ENCODE measurements at regions not wholly inside any gene's neighbourhood (a gene's known extent, or its start where the extent isn't known, plus 50 kb on each side); places are given as distances from the start of the nearest gene placed in this dataset.

GRCh38 chr3:105987809-105988208, 119.0 kb upstream of the CBLB start:
- WGBS, 2 experiments (ENCODE audit: insufficient coverage in 1 of 2, insufficient read length in 1 of 2): 90 to 94% methylated on average over 2 of the region's 2 CpGs
- TF ChIP-seq, protein P1, sequence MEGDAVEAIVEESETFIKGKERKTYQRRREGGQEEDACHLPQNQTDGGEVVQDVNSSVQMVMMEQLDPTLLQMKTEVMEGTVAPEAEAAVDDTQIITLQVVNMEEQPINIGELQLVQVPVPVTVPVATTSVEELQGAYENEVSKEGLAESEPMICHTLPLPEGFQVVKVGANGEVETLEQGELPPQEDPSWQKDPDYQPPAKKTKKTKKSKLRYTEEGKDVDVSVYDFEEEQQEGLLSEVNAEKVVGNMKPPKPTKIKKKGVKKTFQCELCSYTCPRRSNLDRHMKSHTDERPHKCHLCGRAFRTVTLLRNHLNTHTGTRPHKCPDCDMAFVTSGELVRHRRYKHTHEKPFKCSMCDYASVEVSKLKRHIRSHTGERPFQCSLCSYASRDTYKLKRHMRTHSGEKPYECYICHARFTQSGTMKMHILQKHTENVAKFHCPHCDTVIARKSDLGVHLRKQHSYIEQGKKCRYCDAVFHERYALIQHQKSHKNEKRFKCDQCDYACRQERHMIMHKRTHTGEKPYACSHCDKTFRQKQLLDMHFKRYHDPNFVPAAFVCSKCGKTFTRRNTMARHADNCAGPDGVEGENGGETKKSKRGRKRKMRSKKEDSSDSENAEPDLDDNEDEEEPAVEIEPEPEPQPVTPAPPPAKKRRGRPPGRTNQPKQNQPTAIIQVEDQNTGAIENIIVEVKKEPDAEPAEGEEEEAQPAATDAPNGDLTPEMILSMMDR (conservative IDR thresholded peaks at IDR 0.05): no peak

GRCh38 chr3:105988540-105989212, 119.9 kb upstream of the CBLB start:
- WGBS, 2 experiments (ENCODE audit: insufficient coverage in 1 of 2, insufficient read length in 1 of 2): 88 to 93% methylated on average over 2 of the region's 3 CpGs
- Histone ChIP-seq H3K27me3 (ENCODE audit: control insufficient read depth, insufficient read depth, low read length, poor library complexity, severe bottlenecking) (no peaks in the 10 kb centered on the region), H3K27ac (ENCODE audit: low read depth, low read length) (no peak overlapping the region), H3K4me1 (ENCODE audit: control insufficient read depth, insufficient read depth, low read length) (no peaks in the 10 kb centered on the region), H3K9ac (ENCODE audit: extremely low read depth, low read length, poor library complexity, severe bottlenecking) (no peak overlapping the region), H3K4me3 (ENCODE audit: low read length) (no peak overlapping the region), H3K36me3 (ENCODE audit: control insufficient read depth, insufficient read depth, low read length) (no peaks in the 10 kb centered on the region), H3K9me3 (ENCODE audit: control insufficient read depth, low read length) (peaks cover 13% of the 10 kb centered on the region)
- no peaks in the 10 kb centered on the region for H3K36me3 Mint-ChIP-seq (ENCODE audit: low read depth)
- DNase-seq: no peak
- no peaks in the 10 kb centered on the region for H3K27me3 Mint-ChIP-seq (ENCODE audit: insufficient read depth)
- TF ChIP-seq, protein P1 (conservative IDR thresholded peaks at IDR 0.05): no peak
- no peak overlapping the region for H3K4me3 Mint-ChIP-seq
- H3K27ac Mint-ChIP-seq: no peak overlapping the region
- peaks cover 11% of the 10 kb centered on the region for H3K9me3 Mint-ChIP-seq
- peaks cover 3% of the 10 kb centered on the region for H3K4me1 Mint-ChIP-seq

More at GRCh38 chr3:105987809-105988208, 119.0 kb upstream of the CBLB start:
- no peaks in the 10 kb centered on the region for H3K27me3 Mint-ChIP-seq (ENCODE audit: insufficient read depth)
- H3K4me3 Mint-ChIP-seq: no peak overlapping the region
- Histone ChIP-seq H3K4me3 (ENCODE audit: low read length) (no peak overlapping the region), H3K27me3 (ENCODE audit: control insufficient read depth, insufficient read depth, low read length, poor library complexity, severe bottlenecking) (no peaks in the 10 kb centered on the region), H3K9ac (ENCODE audit: extremely low read depth, low read length, poor library complexity, severe bottlenecking) (no peak overlapping the region), H3K9me3 (ENCODE audit: control insufficient read depth, low read length) (peaks cover 12% of the 10 kb centered on the region), H3K27ac (ENCODE audit: low read depth, low read length) (no peak overlapping the region), H3K4me1 (ENCODE audit: control insufficient read depth, insufficient read depth, low read length) (no peaks in the 10 kb centered on the region), H3K36me3 (ENCODE audit: control insufficient read depth, insufficient read depth, low read length) (no peaks in the 10 kb centered on the region)
- H3K4me1 Mint-ChIP-seq: peaks cover 3% of the 10 kb centered on the region
- H3K27ac Mint-ChIP-seq: no peak overlapping the region
- no peaks in the 10 kb centered on the region for H3K36me3 Mint-ChIP-seq (ENCODE audit: low read depth)
- peaks cover 17% of the 10 kb centered on the region for H3K9me3 Mint-ChIP-seq
- no peak for DNase-seq

DNA sequence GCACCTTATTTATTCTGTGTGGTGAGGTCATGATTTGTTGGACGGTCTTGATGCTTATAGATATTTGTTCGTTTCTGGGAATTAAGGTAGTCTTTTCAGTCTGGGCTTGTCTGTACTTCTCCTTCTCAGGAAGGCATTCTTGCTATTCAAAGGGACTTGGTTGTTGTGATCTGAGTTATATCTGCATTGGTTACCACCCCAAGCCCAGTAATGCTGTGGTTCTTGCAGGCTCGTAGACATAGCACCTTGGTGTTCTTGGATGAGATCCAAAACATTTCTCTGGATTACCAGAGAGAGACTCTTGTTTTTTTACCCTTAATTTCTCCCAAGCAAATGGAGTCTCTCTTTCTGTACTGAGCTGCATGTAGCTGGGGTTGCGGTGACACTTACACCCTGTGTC, 128.0 kb upstream of the CBLB start:
- Mint-ChIP-seq H3K9me3 (peaks cover 18% of the 10 kb centered on the region), H3K4me3 (no peak overlapping the region), H3K36me3 (ENCODE audit: low read depth) (no peaks in the 10 kb centered on the region), H3K27ac (no peak overlapping the region), H3K27me3 (ENCODE audit: insufficient read depth) (no peaks in the 10 kb centered on the region), H3K4me1 (peaks cover 8% of the 10 kb centered on the region)
- Histone ChIP-seq H3K4me1 (ENCODE audit: control insufficient read depth, insufficient read depth, low read length) (no peaks in the 10 kb centered on the region), H3K36me3 (ENCODE audit: control insufficient read depth, insufficient read depth, low read length) (no peaks in the 10 kb centered on the region), H3K27me3 (ENCODE audit: control insufficient read depth, insufficient read depth, low read length, poor library complexity, severe bottlenecking) (no peaks in the 10 kb centered on the region), H3K4me3 (ENCODE audit: low read length) (no peak overlapping the region), H3K9ac (ENCODE audit: extremely low read depth, low read length, poor library complexity, severe bottlenecking) (no peak overlapping the region), H3K27ac (ENCODE audit: low read depth, low read length) (no peak overlapping the region), H3K9me3 (ENCODE audit: control insufficient read depth, low read length) (peaks cover 34% of the 10 kb centered on the region)
- TF ChIP-seq, protein P1 (conservative IDR thresholded peaks at IDR 0.05): no peak
- no peak for DNase-seq
- WGBS, 2 experiments (ENCODE audit: insufficient coverage in 1 of 2, insufficient read length in 1 of 2): 83 to 90% methylated on average over 2 to 4 of the region's 4 CpGs

Measured in endodermal cell (in vitro differentiated cells).